ENCODE measurements at regions not wholly inside any gene's neighbourhood (a gene's known extent, or its start where the extent isn't known, plus 50 kb on each side); places are given as distances from the start of the nearest gene placed in this dataset.

DNA sequence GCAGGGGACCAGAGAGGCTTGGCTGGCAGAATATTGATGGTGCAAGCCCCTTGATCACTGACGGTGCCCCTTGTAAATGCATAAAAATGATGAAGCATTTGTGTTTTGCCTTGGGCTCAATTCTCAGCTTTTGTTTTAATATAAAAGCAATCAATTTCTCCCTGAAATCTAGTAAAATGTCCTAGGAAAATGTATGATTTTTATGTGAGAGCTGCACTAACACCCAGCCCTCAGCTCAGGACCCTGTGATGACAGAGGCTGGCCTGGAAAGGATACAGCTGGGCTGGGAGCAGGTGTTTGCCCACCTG lies 84.7 kb upstream of the PHACTR3 start:
- TF ChIP-seq EZH2 (IDR thresholded peaks at IDR 0.05) (no peak), POLR2AphosphoS5 (IDR thresholded peaks at IDR 0.05; ENCODE audit: borderline replicate concordance, low read depth, low read length) (no peak)
